ENCODE measurements at regions not wholly inside any gene's neighbourhood (a gene's known extent, or its start where the extent isn't known, plus 50 kb on each side); places are given as distances from the start of the nearest gene placed in this dataset.

DNA sequence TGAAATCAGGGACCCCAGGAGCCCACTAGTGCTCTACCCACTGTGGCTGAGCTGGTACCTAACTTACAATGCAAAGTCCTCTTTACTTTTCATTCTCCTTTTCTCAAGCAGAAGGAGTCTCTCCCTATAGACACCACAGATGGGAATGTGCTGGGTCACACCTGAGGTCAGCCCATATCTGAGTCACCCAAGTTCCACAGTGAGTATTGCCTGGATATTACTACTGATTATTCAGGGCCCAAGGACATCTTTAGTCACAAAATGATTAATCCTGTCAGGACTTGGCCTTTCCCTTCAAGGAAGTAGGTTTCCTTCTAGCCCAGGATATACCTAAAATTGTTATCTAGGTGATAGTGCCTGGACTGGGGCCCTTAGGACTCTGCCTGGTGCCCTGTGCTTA lies 1305.2 kb downstream of the SI start:
- DNase-seq (no peak), ATAC-seq (no peak)
- Histone ChIP-seq H3K4me3 (no peak overlapping the region), H3K27ac (no peak overlapping the region), H3K9me3 (no peaks in the 10 kb centered on the region), H3K4me1 (no peaks in the 10 kb centered on the region), H3K27me3 (ENCODE audit: low read depth) (no peaks in the 10 kb centered on the region), H3K36me3 (no peaks in the 10 kb centered on the region)
- TF ChIP-seq, protein P1, sequence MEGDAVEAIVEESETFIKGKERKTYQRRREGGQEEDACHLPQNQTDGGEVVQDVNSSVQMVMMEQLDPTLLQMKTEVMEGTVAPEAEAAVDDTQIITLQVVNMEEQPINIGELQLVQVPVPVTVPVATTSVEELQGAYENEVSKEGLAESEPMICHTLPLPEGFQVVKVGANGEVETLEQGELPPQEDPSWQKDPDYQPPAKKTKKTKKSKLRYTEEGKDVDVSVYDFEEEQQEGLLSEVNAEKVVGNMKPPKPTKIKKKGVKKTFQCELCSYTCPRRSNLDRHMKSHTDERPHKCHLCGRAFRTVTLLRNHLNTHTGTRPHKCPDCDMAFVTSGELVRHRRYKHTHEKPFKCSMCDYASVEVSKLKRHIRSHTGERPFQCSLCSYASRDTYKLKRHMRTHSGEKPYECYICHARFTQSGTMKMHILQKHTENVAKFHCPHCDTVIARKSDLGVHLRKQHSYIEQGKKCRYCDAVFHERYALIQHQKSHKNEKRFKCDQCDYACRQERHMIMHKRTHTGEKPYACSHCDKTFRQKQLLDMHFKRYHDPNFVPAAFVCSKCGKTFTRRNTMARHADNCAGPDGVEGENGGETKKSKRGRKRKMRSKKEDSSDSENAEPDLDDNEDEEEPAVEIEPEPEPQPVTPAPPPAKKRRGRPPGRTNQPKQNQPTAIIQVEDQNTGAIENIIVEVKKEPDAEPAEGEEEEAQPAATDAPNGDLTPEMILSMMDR (IDR thresholded peaks at IDR 0.05) = no peak
- intact Hi-C loops (cut with DNase I) = no loop called here

DNA sequence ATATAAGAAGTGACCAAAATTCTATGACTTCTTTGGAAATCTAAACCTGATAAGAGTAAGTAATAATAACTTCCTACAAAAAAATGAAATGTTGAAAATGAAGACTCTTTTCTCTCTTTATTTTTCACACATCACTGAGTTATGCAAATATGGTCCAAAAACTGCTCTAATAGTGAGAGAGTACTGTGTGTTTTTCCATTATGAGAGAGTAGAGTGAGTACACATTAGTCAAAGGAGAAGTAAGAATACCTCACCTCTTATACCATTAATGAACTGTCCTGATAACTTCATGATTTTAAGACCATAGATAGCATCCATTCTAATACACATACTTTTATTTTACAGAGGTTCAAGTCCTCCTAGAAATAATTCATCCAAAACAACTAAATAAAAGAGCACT lies 1310.2 kb downstream of the SI start:
- Histone ChIP-seq H3K9me3 (no peaks in the 10 kb centered on the region), H3K36me3 (no peaks in the 10 kb centered on the region), H3K27me3 (ENCODE audit: low read depth) (no peaks in the 10 kb centered on the region), H3K27ac (no peak overlapping the region), H3K4me1 (no peaks in the 10 kb centered on the region), H3K4me3 (no peak overlapping the region)
- TF ChIP-seq, protein P1 (IDR thresholded peaks at IDR 0.05) = no peak
- intact Hi-C loops (cut with DNase I) = no loop called here
- DNase-seq (no peak), ATAC-seq (no peak)

DNA sequence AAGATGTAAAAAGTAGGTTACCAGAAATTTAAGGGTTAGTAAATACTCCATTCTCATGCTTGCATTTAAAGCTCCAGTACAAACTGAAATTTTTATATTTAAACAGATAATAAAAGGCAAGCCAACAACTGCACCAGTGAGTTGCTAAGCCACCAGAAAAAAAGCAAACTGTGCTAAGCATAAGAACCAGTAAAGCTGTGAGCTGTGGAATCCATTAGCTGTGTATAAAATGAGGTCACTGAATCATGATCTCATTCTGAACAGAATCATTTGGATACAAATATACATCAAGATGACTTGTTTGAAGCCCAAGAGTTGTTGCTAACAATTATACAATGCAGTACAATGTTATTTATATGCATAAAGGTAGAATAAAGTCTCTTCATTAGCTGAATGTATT lies 1312.2 kb downstream of the SI start:
- no peak for DNase-seq
- Histone ChIP-seq H3K9me3 (no peaks in the 10 kb centered on the region), H3K27me3 (ENCODE audit: low read depth) (no peaks in the 10 kb centered on the region), H3K27ac (no peak overlapping the region), H3K4me1 (no peaks in the 10 kb centered on the region), H3K36me3 (no peaks in the 10 kb centered on the region), H3K4me3 (no peak overlapping the region)
- intact Hi-C loops (cut with DNase I) = no loop called here
- TF ChIP-seq, protein P1 (IDR thresholded peaks at IDR 0.05) = no peak
- ATAC-seq = no peak

DNA sequence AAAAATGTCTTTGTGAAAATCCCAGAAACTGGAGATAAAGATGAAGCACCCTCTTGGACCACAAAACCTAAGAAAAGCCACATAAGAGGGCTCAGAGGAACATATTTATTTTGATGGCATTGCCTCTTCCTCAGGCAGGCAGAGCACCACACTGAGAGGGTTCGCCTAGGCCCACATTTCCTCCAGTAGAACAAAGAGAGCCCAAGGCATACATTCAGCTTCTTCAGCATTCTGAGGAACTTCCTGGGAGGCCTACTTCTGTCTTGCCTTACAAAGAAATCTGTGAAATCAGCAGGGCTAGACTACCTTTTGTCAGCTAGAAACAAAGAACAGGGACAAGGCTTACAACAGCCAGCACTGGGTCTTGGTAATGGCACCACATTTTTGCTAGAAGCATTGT lies 1325.3 kb downstream of the SI start:
- H3K9me3 ChIP-seq = no peaks in the 10 kb centered on the region
- no peak for DNase-seq
- no peaks in the 10 kb centered on the region for H3K4me1 ChIP-seq
- no peak for ATAC-seq
- TF ChIP-seq, protein P1 (IDR thresholded peaks at IDR 0.05) = no peak
- no peaks in the 10 kb centered on the region for H3K36me3 ChIP-seq
- H3K27ac ChIP-seq = no peak overlapping the region
- intact Hi-C loops (cut with DNase I) = no loop called here
- H3K4me3 ChIP-seq = no peak overlapping the region
- no peaks in the 10 kb centered on the region for H3K27me3 ChIP-seq (ENCODE audit: low read depth)

DNA sequence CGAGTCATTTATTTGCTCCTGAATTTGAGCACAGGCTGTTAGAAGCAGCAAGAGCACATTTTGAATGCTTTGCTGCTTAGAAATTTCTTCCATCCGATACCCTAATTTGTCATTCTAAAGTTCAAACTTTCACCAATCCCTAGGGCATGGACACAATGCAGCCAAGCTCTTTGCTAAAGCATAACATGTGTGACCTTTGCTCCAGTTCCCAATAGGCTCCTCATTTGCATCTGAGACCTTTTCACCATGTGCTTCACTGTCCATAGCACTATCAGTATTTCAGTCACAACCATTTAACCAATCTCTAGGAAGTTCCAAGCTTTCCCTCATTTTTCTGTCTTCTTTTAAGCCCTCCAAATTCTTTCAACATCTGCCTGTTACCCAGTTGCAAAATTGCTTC lies 1333.1 kb downstream of the SI start:
- H3K4me3 ChIP-seq = no peak overlapping the region
- no peak overlapping the region for H3K27ac ChIP-seq
- H3K4me1 ChIP-seq = no peaks in the 10 kb centered on the region
- H3K27me3 ChIP-seq (ENCODE audit: low read depth) = no peaks in the 10 kb centered on the region
- no peaks in the 10 kb centered on the region for H3K36me3 ChIP-seq
- TF ChIP-seq, protein P1 (IDR thresholded peaks at IDR 0.05) = no peak
- intact Hi-C loops (cut with DNase I) = no loop called here
- DNase-seq (no peak), ATAC-seq (no peak)
- no peaks in the 10 kb centered on the region for H3K9me3 ChIP-seq

DNA sequence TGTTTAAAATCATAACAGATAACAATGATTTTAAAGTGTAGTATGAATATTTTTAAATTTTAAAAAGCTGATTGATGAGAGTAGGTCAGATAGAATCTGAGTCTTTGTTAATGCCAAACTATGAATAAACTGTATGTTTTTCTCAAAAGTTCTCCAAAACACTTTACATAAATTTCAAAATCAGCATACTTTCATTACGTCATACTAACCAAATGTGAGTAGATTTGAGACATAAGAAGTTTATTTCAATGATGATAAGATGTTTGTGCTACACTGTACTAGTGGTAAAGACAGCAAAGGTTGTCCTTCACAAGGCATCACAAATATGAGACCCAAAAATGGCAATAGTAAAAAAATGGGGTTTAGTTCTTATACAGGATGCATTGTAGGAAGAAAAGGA lies 1342.9 kb downstream of the SI start:
- H3K4me1 ChIP-seq = no peaks in the 10 kb centered on the region
- H3K9me3 ChIP-seq = peaks cover 4% of the 10 kb centered on the region
- intact Hi-C loops (cut with DNase I) = no loop called here
- TF ChIP-seq, protein P1 (IDR thresholded peaks at IDR 0.05) = no peak
- H3K27me3 ChIP-seq (ENCODE audit: low read depth) = no peaks in the 10 kb centered on the region
- ATAC-seq (no peak), DNase-seq (no peak)
- no peak overlapping the region for H3K27ac ChIP-seq
- H3K36me3 ChIP-seq = no peaks in the 10 kb centered on the region
- no peak overlapping the region for H3K4me3 ChIP-seq

All from lower lobe of right lung (tissue), 2 donors.